ENCODE measurements at regions not wholly inside any gene's neighbourhood (a gene's known extent, or its start where the extent isn't known, plus 50 kb on each side); places are given as distances from the start of the nearest gene placed in this dataset.
"Not testable (repeated sequence)": the region's sequence is repeated elsewhere in the genome, so short reads cannot be mapped to it uniquely, and the experiment has no call there.

DNA sequence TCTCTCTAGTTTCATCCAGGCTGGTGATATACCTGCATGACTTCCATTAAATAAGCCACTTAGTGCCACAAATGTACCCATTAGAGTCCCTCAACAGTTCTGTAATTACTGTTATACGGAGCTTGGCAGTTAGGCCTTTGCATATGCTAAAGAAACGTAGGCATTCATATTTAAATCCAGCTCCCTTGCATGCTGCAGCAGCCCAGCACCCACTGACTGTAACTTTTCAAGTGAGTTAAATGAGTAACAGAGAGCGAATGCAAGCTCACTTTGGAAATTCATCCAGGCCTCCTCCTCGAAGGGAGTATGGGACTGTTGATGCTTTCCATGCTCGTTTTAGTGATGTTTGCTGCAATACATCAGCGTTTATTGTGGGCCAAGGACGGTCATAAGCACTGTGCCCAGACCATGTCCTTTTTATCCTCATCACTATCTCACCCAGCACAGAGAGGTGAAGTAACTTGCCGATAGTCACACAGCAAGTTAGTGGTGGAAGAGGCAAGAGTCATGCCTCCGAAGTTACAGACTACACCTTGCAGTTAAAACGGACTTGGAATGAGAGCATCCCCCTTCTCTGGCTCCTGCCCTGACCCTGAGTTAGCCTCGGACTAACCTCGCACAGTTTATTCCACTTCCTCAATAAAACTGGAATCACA is 179.4 kb upstream of the PDE10A start:
- DNase-seq = no peak

DNA sequence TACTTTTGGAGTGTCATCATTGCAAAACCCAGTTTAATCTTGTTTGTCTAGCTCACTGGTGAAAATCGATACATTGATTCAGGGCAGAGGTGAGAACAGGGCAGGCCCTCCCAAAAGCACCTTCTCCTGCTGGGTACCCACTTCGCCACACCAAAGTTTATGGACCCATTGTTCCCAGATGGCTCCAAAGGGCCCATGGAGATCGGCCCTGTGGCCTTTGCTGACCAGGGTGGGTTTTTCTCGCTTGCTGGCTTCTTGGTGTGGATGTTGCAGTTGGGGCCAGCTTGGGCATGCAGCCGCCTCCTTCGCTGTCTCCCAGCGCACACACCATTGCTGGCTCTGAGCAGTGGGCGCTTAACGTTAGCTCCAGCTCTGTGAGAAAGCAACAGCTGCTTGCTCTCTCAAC is 178.1 kb upstream of the PDE10A start:
- DNase-seq = no peak

DNA sequence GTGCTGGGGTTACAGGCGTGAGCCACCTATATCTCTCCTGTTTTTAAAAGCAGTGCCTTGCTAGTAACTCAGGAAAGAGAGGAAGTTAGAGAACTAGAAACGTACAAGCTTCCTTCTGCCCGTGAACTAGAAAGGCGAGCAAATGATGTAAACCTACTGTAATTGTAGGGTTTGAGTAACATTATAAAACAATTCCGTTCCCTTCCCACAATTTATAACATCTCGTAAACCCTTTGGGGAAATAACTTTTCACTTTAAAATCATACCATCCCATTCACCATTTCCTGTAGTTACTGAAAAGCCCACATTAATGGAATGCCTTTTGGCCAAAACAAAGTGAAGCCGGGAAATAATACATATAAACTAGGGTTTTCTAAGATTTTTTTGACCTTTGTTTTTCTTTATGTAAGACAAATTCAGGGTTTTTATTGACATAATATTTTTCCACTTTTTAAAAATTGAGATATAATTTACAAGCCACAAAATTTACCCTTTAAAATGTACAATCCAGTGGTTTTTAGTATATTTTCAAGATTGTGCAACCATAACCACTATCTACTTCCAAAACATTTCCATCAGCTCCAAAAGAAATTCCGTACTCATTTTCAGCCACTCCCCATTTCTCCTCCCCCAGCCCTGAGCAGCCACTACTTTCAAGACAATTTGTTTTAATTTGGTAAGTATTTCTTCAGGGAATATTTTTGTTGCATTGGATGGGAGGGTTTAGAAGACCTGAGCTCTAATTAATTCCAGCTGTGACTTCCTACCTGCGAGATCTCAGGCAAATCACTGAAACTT is 175.1 kb upstream of the PDE10A start:
- no peak for DNase-seq

DNA sequence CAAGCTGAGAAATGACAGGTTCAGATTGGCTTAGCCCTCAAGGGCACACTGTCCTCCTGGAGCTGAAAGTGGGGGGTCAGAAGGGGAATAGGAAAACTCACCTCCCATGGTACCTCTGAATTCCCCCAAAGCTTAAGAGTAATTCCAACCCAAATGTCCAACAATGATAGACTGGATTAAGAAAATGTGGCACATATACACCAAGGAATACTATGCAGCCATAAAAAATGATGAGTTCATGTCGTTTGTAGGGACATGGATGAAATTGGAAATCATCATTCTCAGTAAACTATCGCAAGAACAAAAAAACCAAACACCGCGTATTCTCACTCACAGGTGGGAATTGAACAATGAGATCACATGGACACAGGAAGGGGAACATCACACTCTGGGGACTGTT is 173.6 kb upstream of the PDE10A start:
- not testable (repeated sequence) for DNase-seq

DNA sequence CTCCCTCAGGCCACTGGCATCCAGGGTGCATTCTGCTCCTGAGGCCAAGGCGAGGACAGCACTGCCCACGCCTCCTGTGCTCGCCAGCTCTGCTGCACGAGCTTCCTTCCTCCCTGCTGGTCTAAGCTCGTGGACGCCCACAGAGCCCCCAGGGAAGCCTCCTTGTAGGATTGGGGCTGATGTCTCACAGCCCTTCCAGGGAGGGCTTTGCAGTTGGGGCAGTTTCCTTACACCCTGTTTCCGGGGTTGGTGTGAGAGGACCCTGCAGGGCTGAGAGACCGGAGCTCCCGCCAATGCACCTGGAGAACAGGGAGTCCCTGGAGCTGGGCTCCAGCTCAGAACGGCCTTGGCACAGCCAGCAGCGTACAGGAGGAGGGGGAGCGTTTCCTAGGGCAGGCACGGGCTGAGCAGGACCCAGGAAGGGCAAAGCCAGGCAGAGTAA is 172.4 kb upstream of the PDE10A start:
- DNase-seq = no peak

DNA sequence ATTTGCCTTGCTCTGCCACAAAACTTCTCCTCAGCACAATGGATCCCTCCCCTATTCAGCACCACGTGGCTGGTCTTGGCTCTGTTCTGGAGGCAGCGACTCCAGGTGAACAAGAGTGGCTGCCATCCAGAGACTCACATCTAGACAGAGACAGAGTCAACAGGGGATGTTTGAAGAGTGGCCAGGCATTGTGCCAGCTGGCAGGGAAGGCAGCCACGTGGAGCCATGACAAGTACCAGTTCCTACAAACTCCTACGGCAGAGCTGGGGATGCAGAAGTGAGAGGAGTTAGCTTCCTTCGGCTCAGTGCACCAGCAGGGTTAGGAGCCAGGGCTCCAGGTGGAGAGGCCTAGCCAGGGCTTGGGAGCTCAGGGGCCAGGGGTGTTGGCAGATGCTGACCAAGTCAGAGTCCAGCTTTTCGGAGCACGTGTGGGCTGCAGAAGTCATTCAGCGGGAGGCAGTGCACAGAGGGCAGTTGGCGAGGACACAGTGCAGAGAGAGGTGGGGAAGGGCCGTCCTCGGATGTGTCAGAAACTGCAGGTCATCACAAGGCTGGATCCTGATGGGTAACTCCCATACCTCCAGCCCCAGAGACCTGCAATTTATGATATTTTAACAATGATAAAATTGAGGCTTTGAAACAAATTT is 171.7 kb upstream of the PDE10A start:
- DNase-seq = no peak

DNA sequence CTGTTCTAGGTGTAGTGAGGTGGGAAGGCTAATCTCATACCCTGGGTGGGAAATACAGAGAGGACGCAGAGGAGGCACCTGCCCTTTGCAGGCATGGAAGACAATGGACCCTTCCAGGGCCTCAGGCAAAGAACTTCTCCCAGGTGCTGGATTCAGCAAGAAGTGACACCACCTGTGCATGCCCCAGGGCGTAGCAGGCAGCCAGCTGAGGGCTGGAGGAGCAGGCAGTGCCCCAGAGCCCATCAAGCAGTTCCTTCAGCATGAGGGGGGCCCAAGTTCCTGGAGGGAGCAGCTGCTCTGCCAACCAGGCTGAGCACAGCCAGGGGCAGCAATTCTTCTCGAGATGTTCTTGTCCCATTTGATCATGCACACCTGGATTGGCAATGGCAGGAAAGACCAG is 170.3 kb upstream of the PDE10A start:
- no peak for DNase-seq

DNA sequence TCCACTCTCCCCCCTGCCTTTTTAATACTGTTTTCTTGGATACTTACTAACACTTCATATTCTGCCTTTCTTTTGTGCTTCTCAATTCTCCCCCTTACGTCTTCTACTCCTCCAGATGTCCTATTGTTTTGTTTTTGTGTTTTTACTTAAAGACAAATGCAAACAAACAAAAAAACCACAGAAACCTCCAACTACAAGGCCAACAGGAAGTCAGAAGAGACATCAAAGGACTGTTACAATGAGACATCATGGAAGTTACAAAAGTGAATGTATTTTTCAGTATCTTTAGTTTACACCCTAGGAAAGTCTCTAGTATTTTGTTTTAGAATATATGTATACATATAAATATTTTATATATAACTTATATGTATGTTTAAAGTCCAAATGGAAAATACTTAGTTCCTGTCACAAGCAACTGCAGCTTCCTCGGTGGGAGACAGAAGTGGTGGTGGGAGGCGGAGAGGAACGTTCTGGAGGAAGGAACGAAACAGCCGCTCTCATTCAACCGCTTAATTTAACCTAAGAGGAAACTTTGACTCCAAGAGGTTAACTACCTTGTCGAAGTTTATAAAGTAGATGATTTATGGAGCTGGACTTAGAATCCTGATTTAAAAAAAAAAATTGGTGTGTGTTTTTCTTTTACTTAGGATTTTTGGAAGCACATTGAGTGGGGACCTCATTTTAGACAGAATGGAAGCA is 168.9 kb upstream of the PDE10A start:
- DNase-seq = no peak

DNA sequence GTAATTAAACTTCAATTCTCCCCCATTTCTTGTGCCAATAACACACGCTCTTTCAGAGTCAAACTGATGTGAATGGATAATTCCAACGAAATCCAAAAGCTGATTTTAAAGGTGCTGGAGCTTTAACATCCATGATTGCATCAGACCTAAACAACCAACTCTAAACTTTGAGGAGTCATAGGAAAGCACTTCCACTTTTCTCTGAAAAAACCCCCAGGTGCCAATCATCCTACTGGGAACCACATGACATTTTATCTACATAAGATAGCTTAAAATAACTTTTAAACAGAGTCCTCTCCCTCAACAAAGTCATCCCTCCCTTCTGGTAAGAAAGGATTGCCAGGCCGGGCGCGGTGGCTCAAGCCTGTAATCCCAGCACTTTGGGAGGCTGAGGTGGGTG is 167.7 kb upstream of the PDE10A start:
- no peak for DNase-seq

DNA sequence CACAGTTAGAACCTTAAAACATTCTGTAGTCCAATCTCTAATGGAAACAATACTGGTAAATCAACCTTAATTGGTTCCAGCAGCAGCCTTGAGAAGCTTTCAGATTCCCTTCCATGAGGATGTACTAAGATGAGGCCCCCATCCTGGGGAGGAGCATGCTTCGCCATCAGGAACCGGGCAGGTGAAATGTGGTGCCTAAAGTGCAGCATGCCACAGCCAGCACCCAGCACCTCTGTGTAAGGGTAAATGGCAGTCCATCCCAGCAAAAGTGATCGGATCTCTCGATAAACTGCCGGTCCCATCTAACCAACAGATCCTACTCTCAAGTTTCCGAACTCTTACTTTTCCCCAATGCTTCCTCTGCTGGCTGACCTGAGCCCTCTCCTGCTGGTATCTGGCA is 166.3 kb upstream of the PDE10A start:
- DNase-seq = no peak

DNA sequence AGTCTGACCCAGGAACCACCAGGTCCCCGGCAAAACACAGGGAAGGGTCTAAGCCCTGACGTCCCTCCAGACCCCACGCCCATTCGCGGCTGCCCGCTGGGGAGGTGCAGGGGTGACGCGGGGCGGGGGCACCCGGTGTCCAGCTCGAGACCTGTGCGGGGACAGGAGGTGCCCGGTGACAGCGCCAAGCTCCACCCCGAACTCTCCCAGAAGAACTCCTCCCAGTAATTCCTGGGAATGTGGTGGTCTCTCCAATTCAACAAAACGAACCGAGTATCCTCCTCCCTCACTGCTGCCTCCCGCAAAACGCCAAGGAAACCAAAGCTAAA is 164.1 kb upstream of the PDE10A start:
- DNase-seq = no peak

DNA sequence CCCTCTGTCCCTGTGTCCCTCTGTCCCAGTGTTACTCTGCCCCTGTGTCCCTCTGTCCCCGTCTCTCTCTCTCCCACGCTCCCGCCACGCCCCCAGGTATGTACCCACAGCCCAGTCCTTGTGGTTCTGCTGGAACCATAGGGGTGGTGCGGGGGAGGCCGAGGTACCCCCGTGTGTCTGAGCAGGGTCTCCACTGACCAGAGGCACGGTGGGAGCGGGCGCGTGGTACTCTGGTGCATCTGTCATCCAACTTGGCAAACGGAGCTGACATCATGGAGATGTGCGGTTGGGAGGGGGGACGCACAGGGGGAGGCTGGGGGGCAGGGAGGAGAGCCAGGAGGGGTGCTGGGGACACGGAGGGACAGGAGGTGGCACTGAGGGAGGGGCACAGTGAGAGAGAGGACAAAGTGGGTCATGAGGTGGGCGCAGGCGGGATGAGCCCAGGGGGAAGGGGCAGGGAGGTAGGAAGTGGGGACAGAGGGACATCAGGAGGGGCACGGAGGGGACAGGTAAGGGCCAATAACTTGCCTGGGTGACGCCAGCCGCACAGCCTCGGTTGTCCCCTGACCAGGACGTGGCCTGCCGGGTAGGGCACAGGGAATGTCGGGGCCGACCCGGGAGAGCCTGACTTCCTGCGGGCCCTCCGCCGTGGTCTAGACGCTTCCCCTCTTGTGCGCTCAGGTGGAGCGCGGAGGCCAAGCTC is 163.6 kb upstream of the PDE10A start:
- no peak for DNase-seq

DNA sequence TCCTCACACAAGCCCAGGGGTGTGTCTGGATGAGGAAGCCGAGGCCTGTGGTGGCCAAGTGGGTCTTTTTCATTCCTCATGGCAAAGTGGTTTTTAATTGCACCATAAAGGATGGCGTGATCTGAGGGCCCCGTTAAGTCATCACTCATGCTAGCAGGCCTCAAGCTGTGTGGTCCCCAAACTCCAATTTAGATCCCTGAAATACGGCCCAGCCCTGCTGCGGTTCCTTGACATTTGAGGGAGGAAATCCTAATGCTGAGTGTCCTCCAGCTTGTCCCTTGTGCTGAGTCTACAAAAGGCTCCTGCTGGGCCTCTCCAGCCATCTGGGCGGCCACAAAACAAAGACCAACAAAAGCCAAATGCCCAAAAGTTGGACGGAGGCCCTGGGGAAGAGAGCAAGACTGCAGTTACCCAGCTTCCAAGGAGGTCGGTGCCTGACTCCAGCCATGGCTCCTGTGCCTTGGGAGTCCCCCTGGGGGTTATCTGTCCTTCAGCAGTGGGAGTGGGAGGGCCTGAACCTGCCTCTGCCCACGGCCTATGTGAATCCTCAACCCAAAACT is 162.3 kb upstream of the PDE10A start:
- DNase-seq = no peak

DNA sequence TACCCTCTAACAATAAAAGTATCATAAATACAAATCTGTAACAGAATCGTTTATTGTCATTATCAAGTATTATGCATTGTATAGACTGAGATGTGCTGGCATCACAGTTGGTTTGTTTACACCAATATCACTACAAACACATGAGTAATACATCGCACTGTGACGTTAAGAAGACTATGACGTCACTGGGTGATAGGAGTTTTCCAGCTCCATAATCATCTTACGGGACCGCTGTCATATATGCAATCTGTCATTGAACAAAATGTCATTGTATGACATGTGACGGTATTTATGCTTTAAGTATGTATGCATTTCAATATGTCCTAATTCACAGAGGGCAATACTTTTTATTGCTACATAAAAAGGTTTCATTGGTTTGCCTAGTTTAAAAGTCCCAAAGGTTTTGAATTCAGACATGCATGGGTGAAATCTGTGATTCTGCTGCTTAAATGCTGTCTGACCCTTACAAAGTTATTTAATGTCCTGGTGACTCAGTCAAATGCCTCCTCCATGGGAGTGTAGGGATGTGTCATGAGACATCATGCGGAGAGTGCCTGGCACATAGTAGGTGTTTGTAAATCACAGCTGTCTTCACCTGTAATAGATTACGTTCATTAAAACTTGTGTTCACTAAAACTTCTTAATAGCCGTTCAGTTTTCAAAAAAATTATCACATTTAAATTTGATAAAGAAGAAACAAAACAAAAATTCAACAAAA is 160.7 kb upstream of the PDE10A start:
- no peak for DNase-seq

DNA sequence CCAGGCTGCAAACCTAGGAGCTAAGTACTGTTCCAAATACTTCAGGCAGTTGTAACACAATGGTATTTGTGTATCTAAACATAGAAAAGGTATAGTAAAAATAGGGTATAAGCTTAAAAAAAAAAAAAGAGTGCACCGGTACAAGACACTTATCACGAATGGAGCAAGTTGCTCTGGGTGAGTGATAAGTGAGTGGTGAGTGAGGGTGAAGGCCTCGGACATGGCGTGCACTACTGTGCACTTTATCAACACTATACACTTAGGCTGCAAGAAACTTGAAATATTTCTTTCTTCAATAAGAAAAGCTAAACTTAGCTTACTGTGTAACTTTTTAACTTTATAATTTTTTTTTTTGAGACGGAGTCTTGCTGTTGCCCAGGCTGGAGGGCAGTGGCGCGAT is 159.5 kb upstream of the PDE10A start:
- no peak for DNase-seq

DNA sequence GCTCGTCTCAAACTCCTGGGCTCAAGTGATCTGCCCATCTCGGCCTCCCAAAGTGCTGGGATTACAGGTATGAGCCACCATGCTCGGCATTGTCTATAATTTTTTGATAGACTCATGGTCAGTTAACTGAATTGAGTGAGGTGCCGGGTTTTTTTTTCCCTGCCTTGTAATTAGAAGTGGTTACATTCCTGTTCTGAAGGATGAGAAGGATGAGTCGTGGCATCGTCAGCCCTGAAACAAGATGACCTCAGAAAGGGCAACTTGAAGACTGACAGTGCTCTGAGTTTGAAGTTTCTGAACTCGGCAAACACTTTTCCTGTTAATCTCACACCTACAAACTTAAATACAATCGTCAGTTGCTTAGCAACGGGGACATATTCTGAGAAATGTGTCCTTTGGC is 158.7 kb upstream of the PDE10A start:
- DNase-seq = no peak

DNA sequence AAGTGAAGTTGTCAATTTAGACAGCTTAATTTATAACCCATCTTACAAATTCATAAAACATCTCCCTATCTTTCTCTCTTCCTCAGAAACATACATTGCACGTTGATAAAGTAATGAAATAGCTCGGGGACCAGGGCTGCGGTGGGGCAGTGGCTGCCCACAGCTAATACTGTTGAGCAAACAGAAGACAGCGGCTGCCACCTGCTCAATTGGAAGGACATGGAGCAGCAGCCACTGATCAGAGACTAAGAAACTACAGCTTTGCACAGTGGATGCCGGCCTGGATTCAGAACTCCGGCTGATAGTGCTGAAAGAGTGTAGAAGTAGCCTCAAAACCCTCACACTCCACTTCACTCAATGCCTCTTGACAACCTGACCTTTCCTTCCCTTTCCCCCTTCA is 157.9 kb upstream of the PDE10A start:
- DNase-seq = no peak

DNA sequence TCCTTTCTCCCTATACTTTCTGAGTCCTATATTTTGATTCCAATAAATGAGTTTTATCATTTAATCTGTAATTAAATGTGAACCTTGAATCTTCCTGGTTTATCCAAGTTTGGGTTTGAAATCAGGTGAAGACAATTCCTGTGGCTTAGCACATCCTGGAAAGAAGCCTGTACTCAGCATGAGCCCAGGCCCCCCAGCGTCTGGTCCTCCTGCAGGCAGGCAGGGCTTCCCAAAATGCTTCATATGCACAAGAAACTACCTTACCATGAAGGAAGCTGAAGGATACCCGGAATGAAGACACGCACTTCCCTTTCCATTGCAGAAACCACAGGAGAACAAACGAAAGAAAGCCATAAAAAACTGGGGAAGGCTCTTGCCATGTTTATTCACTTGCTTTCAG is 157.4 kb upstream of the PDE10A start:
- DNase-seq = no peak

DNA sequence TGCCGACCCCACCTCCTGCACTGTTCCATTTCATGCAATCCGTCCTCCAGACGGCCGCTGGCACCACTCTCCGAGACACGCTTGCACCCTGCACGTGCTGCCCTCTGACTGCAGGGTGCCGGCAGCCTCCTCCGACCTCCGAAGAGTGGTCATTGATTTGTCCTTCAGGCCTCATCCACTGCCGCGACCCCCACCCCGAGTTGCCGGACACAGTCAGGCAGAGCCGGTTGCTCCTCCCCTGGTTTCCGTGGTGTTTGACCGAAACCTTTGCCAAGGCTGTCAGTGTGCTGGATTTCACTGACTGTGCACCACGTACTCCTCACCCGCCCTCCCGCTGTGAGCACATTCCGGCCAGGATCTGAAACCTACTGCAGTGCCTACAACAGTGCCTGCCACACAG is 156.4 kb upstream of the PDE10A start:
- DNase-seq = no peak

DNA sequence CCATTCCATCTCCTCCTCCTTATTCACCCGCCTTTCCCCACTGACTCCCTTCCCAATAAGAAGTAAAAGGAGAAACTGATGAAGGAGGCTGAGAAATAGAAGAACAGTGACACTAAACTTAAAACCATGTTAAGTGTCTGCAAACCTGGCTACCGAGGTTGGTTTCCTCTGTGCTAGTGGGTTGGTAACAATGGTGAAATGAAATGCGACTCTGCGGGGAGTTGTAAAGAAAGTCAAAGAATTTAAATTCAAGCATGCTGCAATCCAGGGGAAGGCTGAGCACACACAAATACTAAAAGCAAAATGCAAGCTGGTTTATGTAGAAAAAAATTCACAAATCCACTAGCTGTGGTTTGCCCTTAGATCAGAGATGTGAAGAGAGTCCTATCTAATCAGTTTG is 155.2 kb upstream of the PDE10A start:
- no peak for DNase-seq

DNA sequence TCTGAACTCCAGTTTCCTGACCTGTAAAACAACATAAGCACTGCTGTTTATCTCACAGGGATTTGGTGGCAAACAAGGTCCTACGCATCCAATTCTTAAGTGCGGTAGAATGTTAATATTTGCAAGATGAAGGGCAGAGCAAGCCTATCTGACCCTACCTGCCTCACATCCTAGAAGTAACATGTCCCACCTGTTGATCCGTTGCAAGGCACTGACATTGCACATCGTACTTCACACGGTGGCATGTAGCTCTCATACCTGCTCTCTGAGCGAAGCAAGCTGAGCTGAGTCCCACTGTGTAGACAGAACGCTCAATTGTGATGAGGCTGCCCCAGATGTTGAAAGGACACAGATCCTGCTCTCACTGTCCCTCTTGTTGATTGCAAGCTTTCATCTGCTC is 154.7 kb upstream of the PDE10A start:
- DNase-seq = no peak

DNA sequence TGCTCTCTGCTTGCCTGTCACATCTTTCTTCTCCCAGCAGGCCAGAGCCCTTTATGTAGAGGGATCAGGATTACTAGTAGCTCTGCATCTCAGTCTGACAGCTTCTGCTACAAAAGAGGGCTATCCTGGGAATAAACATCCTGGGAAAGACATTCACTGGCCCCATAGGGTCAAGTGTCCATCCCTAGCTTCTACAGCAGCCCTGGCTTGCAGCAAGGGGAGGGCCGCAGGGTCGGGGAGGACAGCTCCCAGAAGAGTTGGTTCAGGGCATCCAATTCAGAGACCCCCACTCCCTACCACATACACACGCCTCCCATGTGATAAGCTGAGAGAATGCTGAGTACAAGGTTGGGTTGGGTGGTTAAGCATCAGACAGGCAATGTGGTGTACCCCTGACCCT is 154.1 kb upstream of the PDE10A start:
- no peak for DNase-seq
